IPS-18a (cell line): ENCODE measurements at regions not wholly inside any gene's neighbourhood (a gene's known extent, or its start where the extent isn't known, plus 50 kb on each side); places are given as distances from the start of the nearest gene placed in this dataset.

Experiments used
- H3K27ac ChIP-seq: one replicate; pipeline ENCODE4 v1.5.1; 2013; ENCODE audit warnings: low read length
- H3K27me3 ChIP-seq: one replicate; pipeline ENCODE4 v1.6.1; 2013; ENCODE audit warnings: mild to moderate bottlenecking, low read length; ENCODE audit not compliant: control insufficient read depth, insufficient read depth
- H3K36me3 ChIP-seq: one replicate; pipeline ENCODE4 v1.6.1; 2013; ENCODE audit warnings: low read depth, low read length; ENCODE audit not compliant: control insufficient read depth
- H3K4me1 ChIP-seq: one replicate; pipeline ENCODE4 v1.6.1; 2013; ENCODE audit warnings: low read depth, low read length; ENCODE audit not compliant: control insufficient read depth
- H3K4me3 ChIP-seq: one replicate; pipeline ENCODE4 v1.5.1; 2013; ENCODE audit warnings: low read length
- H3K9ac ChIP-seq: one replicate; pipeline ENCODE4 v1.6.1; 2013; ENCODE audit warnings: mild to moderate bottlenecking, low read length, moderate library complexity
- H3K9me3 ChIP-seq: one replicate; pipeline ENCODE4 v1.6.1; 2013; ENCODE audit warnings: low read depth, low read length; ENCODE audit not compliant: control insufficient read depth

DNA sequence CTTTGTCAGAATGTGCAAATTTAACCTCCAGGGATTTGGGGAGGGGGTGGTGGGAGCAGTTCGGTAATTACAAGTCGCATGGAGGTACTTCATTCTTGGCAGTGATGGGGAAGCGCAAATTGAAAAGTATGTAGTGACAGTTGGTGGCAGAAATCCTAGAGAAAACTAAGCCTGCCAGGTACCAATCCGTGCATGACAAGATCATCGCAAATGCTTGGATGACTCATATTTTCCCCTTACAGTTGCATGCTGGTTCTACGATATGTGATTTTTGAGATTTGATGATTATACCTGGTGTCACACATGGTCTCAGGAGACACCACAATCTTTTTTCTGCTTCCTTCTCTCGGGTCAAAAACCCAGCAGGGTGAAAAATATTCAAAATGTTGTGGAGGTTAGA is 479.7 kb upstream of the ID2 start:
- Histone ChIP-seq H3K4me3 (no peak overlapping the region), H3K36me3 (no peaks in the 10 kb centered on the region), H3K9ac (no peak overlapping the region), H3K27me3 (no peaks in the 10 kb centered on the region), H3K9me3 (no peaks in the 10 kb centered on the region), H3K4me1 (no peaks in the 10 kb centered on the region), H3K27ac (no peak overlapping the region)

DNA sequence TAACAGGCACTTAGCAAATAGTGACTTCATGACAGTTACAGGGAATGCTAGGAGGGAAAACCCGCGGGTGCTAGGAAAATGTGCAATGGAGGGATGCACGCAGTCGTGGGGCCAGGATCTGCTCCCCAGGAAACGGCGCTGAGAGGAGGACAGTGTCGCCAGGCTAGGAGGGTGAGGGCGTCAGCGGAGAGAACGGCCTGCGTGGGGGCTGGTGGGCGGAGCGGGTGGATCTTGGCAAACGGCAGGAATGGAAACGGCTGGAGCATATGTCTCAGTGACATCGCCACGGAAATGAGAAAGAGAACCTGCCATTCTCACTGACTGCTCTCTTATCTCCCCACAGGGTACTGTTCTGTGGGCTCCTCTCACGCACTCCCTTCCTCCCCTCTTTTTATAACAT is 478.5 kb upstream of the ID2 start:
- Histone ChIP-seq H3K27ac (no peak overlapping the region), H3K4me3 (no peak overlapping the region), H3K4me1 (no peaks in the 10 kb centered on the region), H3K9me3 (peaks cover 6% of the 10 kb centered on the region), H3K36me3 (no peaks in the 10 kb centered on the region), H3K9ac (no peak overlapping the region), H3K27me3 (no peaks in the 10 kb centered on the region)

DNA sequence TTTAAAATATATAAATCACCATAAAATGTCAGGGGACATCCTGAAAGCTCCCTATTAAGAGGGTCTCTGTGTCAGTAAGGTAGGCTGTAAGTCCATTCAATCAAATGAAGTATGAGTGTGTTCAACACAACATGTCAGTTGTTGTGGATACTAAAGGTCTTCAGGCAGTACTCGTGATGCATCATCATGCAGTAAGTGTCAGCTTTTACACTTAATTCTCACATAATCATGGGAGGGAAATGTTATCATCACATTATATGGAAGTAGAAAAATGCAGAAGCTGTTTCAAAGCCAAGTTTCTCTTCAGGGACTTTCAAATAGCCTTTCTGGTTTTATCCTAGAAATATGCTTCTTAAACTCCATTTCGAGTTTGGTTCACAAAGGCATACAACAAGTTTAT is 477.1 kb upstream of the ID2 start:
- H3K27ac ChIP-seq = no peak overlapping the region
- no peaks in the 10 kb centered on the region for H3K36me3 ChIP-seq
- H3K9ac ChIP-seq = no peak overlapping the region
- no peak overlapping the region for H3K4me3 ChIP-seq
- H3K4me1 ChIP-seq = no peaks in the 10 kb centered on the region
- H3K9me3 ChIP-seq = peaks cover 6% of the 10 kb centered on the region
- H3K27me3 ChIP-seq = no peaks in the 10 kb centered on the region

DNA sequence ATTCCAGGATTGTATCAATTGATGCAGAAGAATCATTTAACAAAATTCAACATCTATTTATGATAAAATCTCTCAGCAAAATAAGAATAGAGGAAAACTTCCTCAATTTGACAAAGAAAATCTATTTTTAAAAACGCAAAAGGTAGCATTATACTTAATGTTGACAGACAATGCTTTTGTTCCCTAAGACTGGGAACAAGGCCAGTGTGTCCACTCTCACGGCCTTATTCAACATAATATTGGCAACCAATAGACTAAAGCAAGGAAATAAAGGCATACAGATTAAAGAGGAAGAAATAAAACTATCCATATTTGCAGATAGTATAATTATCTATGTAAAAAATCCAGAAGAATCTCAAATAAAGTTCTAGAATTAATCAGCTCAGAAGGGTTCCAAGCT is 472.4 kb upstream of the ID2 start:
- Histone ChIP-seq H3K4me3 (no peak overlapping the region), H3K4me1 (no peaks in the 10 kb centered on the region), H3K9me3 (peaks cover 6% of the 10 kb centered on the region), H3K9ac (no peak overlapping the region), H3K36me3 (no peaks in the 10 kb centered on the region), H3K27me3 (no peaks in the 10 kb centered on the region), H3K27ac (no peak overlapping the region)

DNA sequence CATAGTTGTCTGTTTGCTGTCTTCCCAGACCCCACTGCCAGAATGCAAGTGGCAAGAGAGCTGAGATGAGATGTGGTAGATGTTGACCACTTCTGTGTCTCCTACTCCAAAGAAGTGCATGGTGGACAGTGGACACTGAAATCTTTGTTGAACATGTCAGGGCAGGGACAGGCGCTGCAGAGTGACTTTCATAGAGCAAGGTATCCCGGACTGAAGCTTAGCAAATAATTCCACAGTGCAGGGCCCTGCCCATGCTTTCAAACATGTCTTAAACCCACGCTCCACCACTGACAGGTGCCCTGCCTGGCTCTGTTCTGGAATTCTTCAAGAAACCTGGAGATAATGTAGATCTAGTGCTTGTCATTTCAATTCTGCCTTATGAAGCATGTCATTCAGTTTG is 470.5 kb upstream of the ID2 start:
- H3K4me3 ChIP-seq = no peak overlapping the region

DNA sequence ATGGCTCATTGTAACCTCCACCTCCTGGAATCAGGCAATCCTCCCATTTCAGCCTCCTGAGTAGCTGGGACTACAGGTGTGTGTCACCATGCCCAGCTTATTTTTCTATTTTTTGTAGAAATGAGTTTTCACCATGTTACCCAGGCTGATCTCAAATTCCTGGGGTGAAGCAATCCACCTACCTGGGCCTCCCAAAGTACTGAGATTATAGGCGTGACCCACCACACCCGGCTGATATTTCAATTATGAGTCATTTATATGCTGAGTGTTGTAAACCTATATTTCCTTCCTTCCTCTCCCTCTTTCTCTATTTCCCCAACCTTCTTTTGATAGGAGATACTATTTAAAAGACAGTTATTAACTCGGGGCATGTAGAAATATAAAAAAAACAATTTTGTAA is 469.6 kb upstream of the ID2 start:
- H3K36me3 ChIP-seq = no peaks in the 10 kb centered on the region
- no peak overlapping the region for H3K27ac ChIP-seq
- no peaks in the 10 kb centered on the region for H3K27me3 ChIP-seq
- peaks cover 6% of the 10 kb centered on the region for H3K9me3 ChIP-seq
- H3K4me1 ChIP-seq = peaks cover 6% of the 10 kb centered on the region
- no peak overlapping the region for H3K4me3 ChIP-seq
- no peak overlapping the region for H3K9ac ChIP-seq

More for the DNA sequence above, 470.5 kb upstream of the ID2 start:
- Histone ChIP-seq H3K9ac (no peak overlapping the region), H3K27ac (no peak overlapping the region), H3K36me3 (no peaks in the 10 kb centered on the region), H3K9me3 (peaks cover 6% of the 10 kb centered on the region), H3K27me3 (no peaks in the 10 kb centered on the region), H3K4me1 (no peaks in the 10 kb centered on the region)

DNA sequence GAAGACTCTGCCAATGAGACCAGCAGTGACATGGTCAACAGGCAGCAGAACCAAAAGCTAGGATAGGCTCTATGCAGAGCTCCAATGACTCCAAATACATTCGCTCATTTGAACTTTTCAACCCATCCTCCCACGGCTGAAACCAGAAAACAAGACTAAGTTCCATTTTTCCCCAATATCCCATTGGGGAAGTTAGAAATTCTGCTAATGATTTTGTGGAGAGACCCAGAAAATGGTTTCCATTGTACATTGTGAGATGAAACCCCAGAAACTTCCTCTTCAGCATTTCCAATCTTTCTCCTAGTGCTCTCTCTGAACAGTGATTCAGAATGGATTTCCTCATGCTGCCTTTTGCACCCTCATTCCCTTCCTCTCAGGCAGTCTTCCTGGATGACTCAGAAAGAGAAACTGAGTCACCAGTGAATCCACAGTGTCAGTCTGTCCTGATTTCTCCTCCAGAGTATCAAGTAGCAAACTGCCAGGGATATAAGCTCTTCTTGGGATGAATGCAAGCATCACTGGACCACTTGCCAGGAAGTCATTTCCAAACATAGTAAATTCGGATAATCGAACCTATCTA is 467.7 kb upstream of the ID2 start:
- no peaks in the 10 kb centered on the region for H3K36me3 ChIP-seq

DNA sequence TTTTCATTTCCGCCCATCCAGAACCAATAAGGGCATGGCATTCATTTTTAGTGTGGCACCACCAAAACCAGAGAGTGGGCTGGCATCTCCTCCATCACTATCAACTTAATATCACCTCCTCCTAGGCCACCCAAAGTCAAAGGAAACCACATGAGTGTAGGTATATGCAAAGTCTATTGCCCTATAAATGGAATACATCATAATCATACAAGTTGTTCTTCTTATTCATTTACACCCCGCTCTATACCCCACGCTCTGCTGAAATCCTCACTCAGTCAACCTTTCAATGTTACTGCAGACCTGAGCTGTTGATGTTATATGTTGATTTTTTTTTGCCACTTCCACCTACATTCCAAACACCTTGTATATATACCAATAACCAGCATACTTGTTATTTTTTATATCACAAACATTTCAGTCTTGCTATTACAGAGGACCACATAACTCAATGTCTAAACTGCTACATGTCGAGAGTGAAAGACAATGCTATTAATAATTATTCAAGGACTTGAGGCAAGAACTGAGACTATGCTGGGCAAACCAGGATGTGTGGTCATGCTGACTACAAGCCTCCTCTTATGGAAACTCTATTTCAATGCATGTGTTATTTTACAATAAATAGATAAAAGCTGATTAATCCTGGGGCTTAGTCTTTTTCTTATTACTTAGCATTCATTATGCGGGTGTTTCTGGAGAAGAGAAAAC is 466.5 kb upstream of the ID2 start:
- Histone ChIP-seq H3K27ac (no peak overlapping the region), H3K4me1 (peaks cover 14% of the 10 kb centered on the region), H3K27me3 (no peaks in the 10 kb centered on the region), H3K36me3 (no peaks in the 10 kb centered on the region), H3K4me3 (no peak overlapping the region), H3K9ac (no peak overlapping the region), H3K9me3 (no peaks in the 10 kb centered on the region)

More for the DNA sequence above, 467.7 kb upstream of the ID2 start:
- H3K4me1 ChIP-seq = peaks cover 14% of the 10 kb centered on the region
- H3K27ac ChIP-seq = no peak overlapping the region
- no peak overlapping the region for H3K4me3 ChIP-seq
- no peaks in the 10 kb centered on the region for H3K9me3 ChIP-seq
- H3K9ac ChIP-seq = no peak overlapping the region
- H3K27me3 ChIP-seq = no peaks in the 10 kb centered on the region

DNA sequence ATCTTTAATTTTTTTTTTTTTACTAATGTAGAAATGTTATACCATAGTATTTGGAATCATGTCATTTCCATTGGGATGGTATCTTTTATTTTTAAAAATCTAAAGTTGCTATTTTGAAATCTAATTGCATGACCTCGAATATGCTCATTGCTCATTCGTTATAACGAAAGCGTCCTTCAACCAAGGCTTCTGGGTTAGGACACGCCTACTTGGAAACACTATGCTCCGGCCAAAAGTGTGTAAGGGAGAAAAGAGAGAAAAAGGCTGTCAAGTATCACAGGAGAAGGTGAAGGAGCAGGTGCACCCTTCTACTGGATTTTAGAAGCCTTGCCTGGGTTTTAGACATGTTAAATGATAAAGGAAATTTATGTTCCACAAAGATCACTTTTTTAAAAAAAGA is 465.9 kb upstream of the ID2 start:
- Histone ChIP-seq H3K9ac (no peak overlapping the region), H3K9me3 (no peaks in the 10 kb centered on the region), H3K36me3 (no peaks in the 10 kb centered on the region), H3K27ac (no peak overlapping the region), H3K4me3 (no peak overlapping the region), H3K27me3 (no peaks in the 10 kb centered on the region), H3K4me1 (peaks cover 14% of the 10 kb centered on the region)

DNA sequence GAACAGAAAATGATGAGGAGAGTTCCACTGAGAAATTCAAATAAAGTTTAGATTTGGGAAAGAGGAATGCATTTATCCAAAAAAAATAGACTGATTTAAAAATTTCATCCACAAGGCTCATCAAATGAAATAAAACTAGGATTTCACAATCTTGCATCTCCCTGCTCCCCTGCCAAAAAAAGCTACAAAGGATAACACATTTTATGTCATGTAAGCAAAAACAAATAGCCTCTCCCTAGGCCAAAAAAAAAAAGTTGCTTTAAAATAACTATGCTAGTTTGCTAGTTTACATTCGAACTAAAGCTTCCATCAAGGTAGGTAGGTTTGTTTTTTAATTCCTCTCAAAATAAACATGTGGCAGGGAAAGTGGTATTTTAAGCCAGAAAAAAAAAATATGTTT is 465.5 kb upstream of the ID2 start:
- H3K27ac ChIP-seq = no peak overlapping the region
- no peaks in the 10 kb centered on the region for H3K36me3 ChIP-seq
- peaks cover 14% of the 10 kb centered on the region for H3K4me1 ChIP-seq
- no peak overlapping the region for H3K4me3 ChIP-seq
- H3K27me3 ChIP-seq = no peaks in the 10 kb centered on the region
- no peak overlapping the region for H3K9ac ChIP-seq
- no peaks in the 10 kb centered on the region for H3K9me3 ChIP-seq

DNA sequence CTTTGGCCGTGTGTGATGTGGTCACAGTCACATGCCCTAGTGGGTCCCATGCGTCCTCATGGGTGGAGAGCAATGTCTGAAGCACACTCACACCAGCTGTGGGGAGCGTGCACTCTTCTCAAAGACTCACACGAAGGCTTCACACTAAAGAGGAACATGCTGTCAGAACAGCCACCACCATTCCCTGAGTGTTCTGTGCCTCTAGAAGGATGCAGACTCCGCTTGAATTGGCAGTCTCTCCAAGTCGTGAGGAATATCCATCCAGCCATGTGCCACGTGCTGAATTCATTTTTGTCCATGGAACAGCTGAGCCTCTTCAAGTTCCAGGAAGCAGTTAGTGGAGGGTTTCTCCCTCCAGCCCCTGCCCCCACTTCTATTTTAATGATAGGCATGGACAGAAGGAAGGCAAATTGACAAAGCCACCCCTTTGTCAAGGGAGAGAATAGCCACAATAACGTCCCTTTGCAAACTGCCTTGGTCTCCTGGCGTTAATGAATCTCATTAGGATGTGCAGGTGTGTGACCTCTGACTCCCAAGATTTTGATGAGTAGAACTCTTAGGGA is 464.3 kb upstream of the ID2 start:
- Histone ChIP-seq H3K4me3 (no peak overlapping the region), H3K27ac (no peak overlapping the region), H3K36me3 (no peaks in the 10 kb centered on the region), H3K27me3 (no peaks in the 10 kb centered on the region), H3K9me3 (no peaks in the 10 kb centered on the region), H3K4me1 (peaks cover 14% of the 10 kb centered on the region), H3K9ac (no peak overlapping the region)

DNA sequence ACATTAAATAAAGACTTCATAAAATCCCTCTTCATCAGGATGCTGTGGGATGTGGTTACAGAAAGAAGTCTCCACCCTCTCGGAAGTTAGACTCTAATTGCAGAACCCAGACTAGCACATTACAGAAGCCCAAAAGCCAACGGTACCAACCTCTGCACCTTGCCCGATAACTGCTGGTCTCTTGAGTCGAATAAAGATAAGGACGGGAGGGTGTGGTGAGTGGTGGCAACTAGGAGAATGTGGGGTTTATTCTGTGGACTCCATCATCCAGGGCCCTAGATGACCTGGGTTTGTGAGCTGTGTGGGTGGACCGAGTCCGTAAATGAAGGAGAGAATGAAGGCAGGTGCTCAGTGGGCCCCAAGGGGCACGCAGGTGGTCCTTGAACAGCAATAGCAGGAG is 462.8 kb upstream of the ID2 start:
- Histone ChIP-seq H3K27ac (no peak overlapping the region), H3K4me1 (peaks cover 18% of the 10 kb centered on the region), H3K9me3 (no peaks in the 10 kb centered on the region), H3K4me3 (no peak overlapping the region), H3K9ac (no peak overlapping the region), H3K36me3 (no peaks in the 10 kb centered on the region), H3K27me3 (no peaks in the 10 kb centered on the region)
